H7 (cell line): ENCODE measurements at regions not wholly inside any gene's neighbourhood (a gene's known extent, or its start where the extent isn't known, plus 50 kb on each side); places are given as distances from the start of the nearest gene placed in this dataset.
"Not testable (repeated sequence)": the region's sequence is repeated elsewhere in the genome, so short reads cannot be mapped to it uniquely, and the experiment has no call there.

Source experiments
- DNase-seq: peaks from one replicate; pipeline ENCODE4 v3.0.0; 2012
- H3K27me3 ChIP-seq: 2 replicates; pipeline ENCODE4 v1.6.0; 2011; ENCODE audit warnings: mild to moderate bottlenecking, low read length; ENCODE audit not compliant: control insufficient read depth, insufficient read depth
- H3K36me3 ChIP-seq: replicated peaks from 2 replicates; pipeline ENCODE4 v1.5.1; 2011; ENCODE audit warnings: low read length; ENCODE audit not compliant: control insufficient read depth, insufficient read depth
- H3K4me3 ChIP-seq: 2 replicates; pipeline ENCODE4 v1.5.1; 2011; ENCODE audit warnings: low read depth, mild to moderate bottlenecking, control low read depth, low read length, moderate library complexity; ENCODE audit not compliant: insufficient read depth

GRCh38 chr1:219041818-219042217 is 131.9 kb upstream of the LYPLAL1 start:
- no peak for DNase-seq
- H3K4me3 ChIP-seq: no peak overlapping the region
- H3K36me3 ChIP-seq: no peaks in the 10 kb centered on the region
- H3K27me3 ChIP-seq: no peaks in the 10 kb centered on the region

GRCh38 chr1:219042769-219043168 is 130.9 kb upstream of the LYPLAL1 start:
- H3K36me3 ChIP-seq: no peaks in the 10 kb centered on the region
- no peak overlapping the region for H3K4me3 ChIP-seq
- no peaks in the 10 kb centered on the region for H3K27me3 ChIP-seq
- DNase-seq: no peak

DNA sequence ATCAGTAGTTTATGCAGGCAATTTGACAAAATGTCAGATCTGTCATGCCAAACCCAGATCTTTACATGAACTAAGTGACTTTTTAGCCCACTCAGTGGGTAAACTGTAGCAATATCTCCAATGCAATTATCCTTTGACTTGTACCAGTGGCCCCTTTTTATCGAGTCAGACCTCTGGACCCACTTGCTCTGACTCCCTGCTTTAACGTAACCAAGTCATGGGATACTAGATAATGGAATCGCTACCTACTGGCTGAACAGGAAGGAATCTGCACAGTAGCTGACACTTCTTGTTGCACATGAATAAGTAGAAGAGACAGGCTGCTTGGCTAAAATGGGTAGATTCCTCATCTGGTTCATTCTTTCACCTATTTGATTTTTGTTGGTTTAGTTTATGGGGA is 128.4 kb upstream of the LYPLAL1 start:
- no peaks in the 10 kb centered on the region for H3K27me3 ChIP-seq
- H3K36me3 ChIP-seq: no peaks in the 10 kb centered on the region
- H3K4me3 ChIP-seq: no peak overlapping the region
- no peak for DNase-seq

GRCh38 chr1:219049501-219049900 is 124.2 kb upstream of the LYPLAL1 start:
- DNase-seq: no peak
- Histone ChIP-seq H3K4me3 (no peak overlapping the region), H3K27me3 (no peaks in the 10 kb centered on the region), H3K36me3 (no peaks in the 10 kb centered on the region)

DNA sequence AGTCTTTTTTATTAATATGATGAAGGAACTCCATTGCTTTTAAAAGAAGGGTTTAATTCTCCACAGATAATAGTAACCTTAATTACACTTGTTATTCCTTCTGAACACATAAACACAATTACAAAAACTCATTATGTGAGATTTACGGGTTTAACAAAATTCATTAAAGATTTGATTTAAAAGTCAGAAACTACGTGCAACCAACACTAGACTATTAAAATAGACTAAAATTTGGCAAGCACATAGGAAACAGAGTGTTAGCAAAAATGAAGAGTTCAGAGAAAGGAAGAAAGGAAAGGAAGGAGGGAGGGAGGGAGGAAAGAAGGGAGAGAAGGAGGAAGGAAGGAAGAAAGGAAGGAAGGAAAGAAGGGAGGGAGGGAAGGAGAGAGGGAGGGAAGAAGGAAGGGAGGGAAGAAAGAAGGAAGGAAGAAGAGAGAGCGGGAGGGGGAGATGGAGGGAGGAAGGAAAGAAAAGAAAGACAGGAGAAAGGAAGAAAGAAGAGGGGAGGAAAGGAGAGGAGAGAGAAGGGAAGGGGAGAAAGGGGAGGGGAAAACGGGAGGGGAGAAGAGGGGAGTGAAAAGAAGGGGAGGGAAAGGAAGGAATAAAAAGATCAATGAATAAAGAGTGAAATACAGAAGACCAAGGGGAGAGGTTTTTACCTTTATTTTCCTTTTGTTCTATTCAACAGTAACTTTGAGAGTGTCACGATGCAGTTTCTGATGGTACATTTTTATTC is 123.4 kb upstream of the LYPLAL1 start:
- Histone ChIP-seq H3K36me3 (no peaks in the 10 kb centered on the region), H3K27me3 (no peaks in the 10 kb centered on the region), H3K4me3 (no peak overlapping the region)
- DNase-seq: no peak

GRCh38 chr1:219050822-219051125 is 122.9 kb upstream of the LYPLAL1 start:
- H3K4me3 ChIP-seq: no peak overlapping the region
- H3K36me3 ChIP-seq: no peaks in the 10 kb centered on the region
- DNase-seq: no peak
- no peaks in the 10 kb centered on the region for H3K27me3 ChIP-seq

- no peak overlapping the region for H3K4me3 ChIP-seq
- no peak for DNase-seq
- H3K27me3 ChIP-seq: no peaks in the 10 kb centered on the region
- H3K36me3 ChIP-seq: no peaks in the 10 kb centered on the region
Measured at GRCh38 chr1:219051547-219051946, 122.1 kb upstream of the LYPLAL1 start.

DNA sequence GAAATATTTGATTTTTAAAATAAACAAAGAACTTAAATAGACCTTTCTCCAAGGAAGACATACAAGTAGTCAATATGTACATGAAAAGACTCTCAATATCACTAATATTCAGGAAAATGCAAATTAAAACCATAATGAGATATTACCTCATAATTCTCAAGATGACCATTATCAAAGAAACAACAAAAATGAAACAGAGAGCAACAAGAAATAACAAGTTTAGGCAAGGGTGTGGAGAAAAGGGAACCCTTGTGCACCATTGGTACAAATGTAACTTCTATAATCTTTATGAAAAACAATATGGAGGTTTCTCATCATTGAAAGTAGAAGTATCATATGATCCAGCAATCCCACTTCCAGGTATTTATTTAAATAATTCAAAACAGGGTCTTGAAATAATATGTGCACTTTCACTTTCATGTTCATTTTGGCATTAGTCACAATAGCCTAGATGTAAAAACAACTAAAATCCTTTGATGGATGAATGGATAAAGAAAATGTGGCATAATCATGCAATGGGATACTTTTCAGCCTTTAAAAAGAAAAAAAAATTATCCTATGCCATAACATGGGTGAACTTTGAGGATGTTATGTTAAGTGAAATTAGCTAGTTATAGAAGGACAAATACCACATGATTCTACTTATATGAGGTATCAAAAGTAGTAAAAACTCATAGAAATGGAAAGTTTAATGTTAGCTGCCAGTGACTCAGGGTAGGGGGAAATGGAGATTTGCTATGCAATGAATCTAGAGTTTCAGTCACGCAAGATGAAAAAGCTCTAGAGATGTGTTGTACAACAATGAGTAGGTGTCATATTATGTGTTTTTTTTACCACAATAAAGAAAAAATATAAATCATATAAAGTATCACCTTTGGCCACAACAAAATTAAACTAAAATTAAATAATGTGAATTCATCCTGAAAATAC is 114.5 kb upstream of the LYPLAL1 start:
- Histone ChIP-seq H3K36me3 (no peaks in the 10 kb centered on the region), H3K4me3 (no peak overlapping the region), H3K27me3 (no peaks in the 10 kb centered on the region)
- no peak for DNase-seq

DNA sequence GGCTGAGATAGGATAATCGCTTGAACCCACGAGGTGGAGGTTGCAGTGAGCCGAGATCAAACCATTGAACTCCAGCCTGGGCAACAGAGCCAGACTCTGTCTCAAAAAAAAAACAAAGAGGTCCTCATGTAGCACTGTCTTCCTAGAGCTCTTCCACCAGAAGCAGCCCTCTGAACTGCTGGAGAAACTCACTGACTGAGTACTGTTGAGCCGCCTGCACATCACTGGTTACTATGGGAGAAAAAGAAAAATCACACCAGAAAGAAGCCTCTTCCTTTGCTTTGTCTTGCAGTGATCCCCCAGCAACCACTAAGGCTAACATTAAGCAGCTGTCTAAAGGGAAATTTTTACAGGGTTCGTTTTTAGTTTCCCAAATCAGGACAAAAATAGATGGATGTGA is 112.9 kb upstream of the LYPLAL1 start:
- DNase-seq: no peak

DNA sequence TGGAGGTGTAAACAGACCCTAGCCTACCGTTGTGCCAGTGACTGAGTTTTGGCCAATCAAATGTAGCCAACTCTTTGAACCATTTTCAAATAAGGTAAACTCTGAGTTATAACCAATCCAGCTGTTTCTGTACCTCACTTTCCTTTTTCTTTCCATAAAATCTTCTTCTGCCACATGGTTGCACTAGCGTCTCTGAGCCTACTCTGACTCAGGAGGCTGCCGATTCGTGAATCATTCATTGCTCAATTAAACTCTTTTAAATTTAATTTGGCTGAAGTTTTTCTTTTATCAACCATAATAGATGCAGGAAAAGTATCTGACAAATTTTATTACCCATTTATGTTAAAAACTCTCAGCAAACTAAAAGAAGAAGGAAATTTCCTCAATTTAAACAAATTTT is 111.5 kb upstream of the LYPLAL1 start:
- no peak for DNase-seq
- H3K4me3 ChIP-seq: no peak overlapping the region
- no peaks in the 10 kb centered on the region for H3K36me3 ChIP-seq
- no peaks in the 10 kb centered on the region for H3K27me3 ChIP-seq

More for the DNA sequence above, 112.9 kb upstream of the LYPLAL1 start:
- no peak overlapping the region for H3K4me3 ChIP-seq
- no peaks in the 10 kb centered on the region for H3K36me3 ChIP-seq
- H3K27me3 ChIP-seq: no peaks in the 10 kb centered on the region

DNA sequence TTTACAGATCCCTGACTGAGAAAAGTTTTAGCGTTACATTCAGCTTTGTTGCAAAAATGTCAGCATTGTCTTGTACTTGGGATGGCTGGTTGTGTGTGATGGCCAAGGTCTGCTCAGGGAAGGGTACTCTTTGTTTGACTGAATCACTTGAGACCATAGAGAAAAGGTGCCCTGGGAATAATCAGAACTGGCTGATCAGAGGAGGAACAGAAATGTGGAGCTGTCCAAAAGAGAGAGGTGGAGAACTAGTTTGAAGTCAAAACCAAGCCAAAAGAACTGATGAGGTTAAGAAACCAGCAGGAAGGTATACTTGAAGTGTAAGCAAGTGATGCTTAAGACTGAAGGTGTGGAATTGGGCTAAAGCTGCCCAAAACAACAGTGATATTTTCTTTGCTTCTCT is 107.6 kb upstream of the LYPLAL1 start:
- no peak for DNase-seq
- no peak overlapping the region for H3K4me3 ChIP-seq
- H3K36me3 ChIP-seq: no peaks in the 10 kb centered on the region
- no peaks in the 10 kb centered on the region for H3K27me3 ChIP-seq

DNA sequence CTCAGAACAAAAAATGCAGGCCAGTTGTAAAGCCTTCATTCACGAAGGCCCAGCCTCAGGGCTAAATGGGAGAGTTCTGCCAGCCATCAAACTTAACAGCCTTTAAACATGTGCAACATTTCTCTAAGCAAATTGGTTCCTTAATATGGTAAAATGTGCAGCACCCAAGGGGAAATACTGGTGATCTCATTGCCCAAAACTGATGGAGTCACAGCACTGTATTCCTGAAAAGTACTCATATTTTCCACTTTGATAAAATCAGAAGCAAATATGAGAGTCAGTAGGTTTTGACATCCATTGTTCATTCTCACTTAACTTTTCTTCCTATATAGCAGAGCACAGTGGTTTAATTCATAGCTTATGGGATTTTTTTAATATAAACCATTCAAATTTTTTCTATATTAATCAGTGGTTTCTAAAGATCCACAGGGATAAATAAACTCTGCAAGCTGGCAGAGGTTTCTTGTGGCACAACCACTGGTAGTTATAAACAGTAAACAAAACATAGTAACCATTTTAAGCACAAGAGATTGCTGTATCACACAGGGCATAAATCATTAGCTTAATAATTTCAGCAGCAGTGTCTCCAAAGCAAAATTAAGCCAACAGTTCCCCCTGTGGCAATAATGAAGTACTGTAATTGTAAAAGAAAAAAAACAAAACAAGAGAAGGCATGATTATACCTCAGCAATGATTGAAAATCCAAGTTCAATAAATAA is 106.9 kb upstream of the LYPLAL1 start:
- Histone ChIP-seq H3K27me3 (no peaks in the 10 kb centered on the region), H3K4me3 (no peak overlapping the region), H3K36me3 (no peaks in the 10 kb centered on the region)
- DNase-seq: no peak

GRCh38 chr1:219067350-219067712 is 106.3 kb upstream of the LYPLAL1 start:
- no peak for DNase-seq
- H3K27me3 ChIP-seq: no peaks in the 10 kb centered on the region
- no peak overlapping the region for H3K4me3 ChIP-seq
- H3K36me3 ChIP-seq: no peaks in the 10 kb centered on the region

DNA sequence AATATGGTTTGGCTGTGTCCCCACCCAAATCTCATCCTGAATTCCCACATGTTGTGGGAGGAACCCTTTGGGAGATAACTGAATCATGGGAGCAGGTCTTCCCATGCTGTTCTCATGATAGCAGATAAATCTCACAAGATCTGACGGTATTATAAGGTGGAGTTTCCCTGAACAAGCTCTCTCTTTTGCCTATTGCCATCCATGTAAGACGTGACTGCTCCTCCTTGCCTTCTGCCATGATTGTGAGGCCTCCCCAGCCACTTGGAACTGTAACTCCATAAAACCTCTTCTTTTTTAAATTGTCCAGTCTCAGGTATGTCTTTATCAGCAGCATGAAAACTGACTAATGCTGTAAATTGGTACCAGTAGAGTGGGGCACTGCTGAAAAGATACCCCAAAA is 103.3 kb upstream of the LYPLAL1 start:
- H3K36me3 ChIP-seq, H3K4me3 ChIP-seq, H3K27me3 ChIP-seq, DNase-seq: not testable (repeated sequence)

DNA sequence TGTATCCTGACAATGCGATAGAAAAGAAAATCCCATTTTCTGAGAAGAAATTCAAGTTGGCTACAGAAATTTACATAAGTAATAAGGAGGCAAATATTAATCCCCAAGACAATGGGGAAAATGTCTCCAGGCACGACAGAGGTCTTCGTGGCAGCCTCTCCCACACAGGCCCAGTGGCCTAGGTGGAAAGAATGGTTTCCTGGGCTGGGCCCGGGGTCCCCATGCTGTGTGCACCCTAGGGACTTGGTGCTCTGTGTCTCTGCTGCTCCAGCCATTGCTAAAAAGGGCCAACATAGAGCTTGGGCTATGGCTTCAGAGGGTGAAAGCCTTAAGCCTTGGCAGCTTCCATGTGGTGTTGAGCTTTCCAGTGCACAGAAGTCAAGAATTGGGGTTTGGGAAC is 102.5 kb upstream of the LYPLAL1 start:
- Histone ChIP-seq H3K4me3 (no peak overlapping the region), H3K36me3 (no peaks in the 10 kb centered on the region), H3K27me3 (no peaks in the 10 kb centered on the region)
- DNase-seq: no peak
